ENCODE measurements at regions not wholly inside any gene's neighbourhood (a gene's known extent, or its start where the extent isn't known, plus 50 kb on each side); places are given as distances from the start of the nearest gene placed in this dataset.

DNA sequence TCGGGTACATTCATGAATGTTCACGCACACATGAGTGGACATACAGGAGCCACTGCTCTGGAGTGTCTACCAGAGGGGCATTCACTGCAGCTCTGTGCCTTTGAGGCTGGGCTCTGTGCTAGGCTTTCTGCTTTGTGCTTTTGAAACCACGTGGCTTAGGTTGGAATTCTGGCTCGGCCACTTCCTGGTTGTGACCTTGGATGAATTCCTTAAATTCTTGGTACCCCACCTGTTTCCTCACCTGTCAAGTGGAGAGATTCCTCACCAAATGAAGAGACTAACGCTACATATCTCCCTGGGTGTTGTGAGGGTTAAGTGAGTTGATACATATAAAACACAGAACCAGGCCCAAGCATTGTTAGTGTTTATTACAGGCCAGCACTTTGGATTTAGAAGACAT is 842.8 kb downstream of the VRK1 start:
- Mint-ChIP-seq H3K4me1 (no peaks in the 10 kb centered on the region), H3K4me3 (no peak overlapping the region), H3K27me3 (no peaks in the 10 kb centered on the region), H3K36me3 (ENCODE audit: low read depth) (no peaks in the 10 kb centered on the region), H3K9me3 (no peaks in the 10 kb centered on the region), H3K27ac (no peak overlapping the region)
- POLR2A ChIA-PET = no interaction called here
- ATAC-seq (ENCODE audit: low read depth) (no peak), DNase-seq (no peak)
- TF ChIP-seq, protein P1, sequence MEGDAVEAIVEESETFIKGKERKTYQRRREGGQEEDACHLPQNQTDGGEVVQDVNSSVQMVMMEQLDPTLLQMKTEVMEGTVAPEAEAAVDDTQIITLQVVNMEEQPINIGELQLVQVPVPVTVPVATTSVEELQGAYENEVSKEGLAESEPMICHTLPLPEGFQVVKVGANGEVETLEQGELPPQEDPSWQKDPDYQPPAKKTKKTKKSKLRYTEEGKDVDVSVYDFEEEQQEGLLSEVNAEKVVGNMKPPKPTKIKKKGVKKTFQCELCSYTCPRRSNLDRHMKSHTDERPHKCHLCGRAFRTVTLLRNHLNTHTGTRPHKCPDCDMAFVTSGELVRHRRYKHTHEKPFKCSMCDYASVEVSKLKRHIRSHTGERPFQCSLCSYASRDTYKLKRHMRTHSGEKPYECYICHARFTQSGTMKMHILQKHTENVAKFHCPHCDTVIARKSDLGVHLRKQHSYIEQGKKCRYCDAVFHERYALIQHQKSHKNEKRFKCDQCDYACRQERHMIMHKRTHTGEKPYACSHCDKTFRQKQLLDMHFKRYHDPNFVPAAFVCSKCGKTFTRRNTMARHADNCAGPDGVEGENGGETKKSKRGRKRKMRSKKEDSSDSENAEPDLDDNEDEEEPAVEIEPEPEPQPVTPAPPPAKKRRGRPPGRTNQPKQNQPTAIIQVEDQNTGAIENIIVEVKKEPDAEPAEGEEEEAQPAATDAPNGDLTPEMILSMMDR (IDR thresholded peaks at IDR 0.05) = no peak
- intact Hi-C loops (cut with micrococcal nuclease) = no loop called here
- CTCF ChIA-PET = no interaction called here

DNA sequence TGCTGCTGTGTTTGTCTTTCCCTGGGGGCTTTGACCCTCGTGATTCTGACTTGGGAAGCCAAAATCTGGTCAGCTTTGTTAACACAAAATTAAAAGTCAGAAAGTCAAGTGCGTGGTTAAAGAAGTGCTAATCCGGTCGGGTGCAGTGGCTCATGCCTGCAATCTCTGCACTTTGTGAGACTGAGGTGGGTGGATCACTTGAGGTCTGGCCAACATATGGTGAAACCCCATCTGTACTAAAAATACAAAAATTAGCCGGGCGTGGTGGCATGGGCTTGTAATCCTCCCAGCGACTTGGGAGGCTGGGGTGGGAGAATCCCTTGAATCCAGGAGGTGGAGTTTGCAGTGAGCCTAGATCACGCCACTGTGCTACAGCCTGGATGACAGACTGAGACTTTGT is 844.6 kb downstream of the VRK1 start:
- no peaks in the 10 kb centered on the region for H3K9me3 Mint-ChIP-seq

DNA sequence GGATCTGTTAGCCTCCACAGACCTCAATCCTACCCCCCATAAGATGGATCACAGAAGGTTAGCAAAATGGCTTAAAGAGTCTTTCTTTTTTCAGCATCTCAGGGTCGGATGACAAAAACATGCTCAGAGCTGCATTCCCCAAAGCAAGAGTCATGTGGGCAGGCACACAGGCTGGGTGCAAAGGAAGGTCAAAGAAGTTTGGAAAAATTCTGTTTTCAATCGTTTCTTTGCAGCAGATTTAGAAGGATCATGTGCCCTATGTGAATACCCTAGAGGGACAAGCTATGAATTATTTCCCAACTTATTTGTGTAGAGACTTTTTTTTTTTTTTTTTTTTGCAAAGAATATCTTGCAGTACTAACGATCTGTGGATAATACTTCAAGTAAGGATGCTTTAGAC is 845.4 kb downstream of the VRK1 start:
- H3K4me3 Mint-ChIP-seq = no peak overlapping the region
- intact Hi-C loops (cut with micrococcal nuclease) = no loop called here
- H3K36me3 Mint-ChIP-seq (ENCODE audit: low read depth) = no peaks in the 10 kb centered on the region
- no peak for DNase-seq
- TF ChIP-seq, protein P1 (IDR thresholded peaks at IDR 0.05) = no peak
- no peaks in the 10 kb centered on the region for H3K9me3 Mint-ChIP-seq
- no peaks in the 10 kb centered on the region for H3K27me3 Mint-ChIP-seq
- CTCF ChIA-PET = no interaction called here
- H3K27ac Mint-ChIP-seq = no peak overlapping the region
- ATAC-seq (ENCODE audit: low read depth) = no peak
- POLR2A ChIA-PET = no interaction called here
- no peaks in the 10 kb centered on the region for H3K4me1 Mint-ChIP-seq

More for the DNA sequence above, 844.6 kb downstream of the VRK1 start:
- intact Hi-C loops (cut with micrococcal nuclease) = no loop called here
- POLR2A ChIA-PET = no interaction called here
- Mint-ChIP-seq H3K4me1 (no peaks in the 10 kb centered on the region), H3K27ac (no peak overlapping the region), H3K36me3 (ENCODE audit: low read depth) (no peaks in the 10 kb centered on the region), H3K4me3 (no peak overlapping the region), H3K27me3 (no peaks in the 10 kb centered on the region)
- TF ChIP-seq, protein P1 (IDR thresholded peaks at IDR 0.05) = no peak
- DNase-seq = no peak
- CTCF ChIA-PET = no interaction called here
- ATAC-seq (ENCODE audit: low read depth) = no peak

DNA sequence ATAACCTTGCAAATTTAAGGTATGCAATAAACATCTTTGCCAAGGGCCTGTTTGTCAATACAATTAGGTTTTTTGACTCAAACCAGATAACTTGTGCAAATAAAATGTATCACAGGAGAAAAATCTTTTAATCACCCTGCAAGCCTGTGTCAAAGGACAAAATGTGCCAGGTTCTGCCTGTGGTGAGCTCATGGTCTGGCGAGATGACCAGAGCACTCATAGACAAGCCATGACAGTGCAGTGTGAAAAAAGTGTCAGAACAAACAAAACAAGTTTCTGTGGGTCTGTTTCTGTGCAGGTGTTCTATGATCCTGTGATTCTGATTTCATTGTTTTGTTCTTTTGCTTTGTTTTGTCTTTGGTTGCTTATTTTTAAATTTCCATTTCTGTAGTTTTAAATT is 847.2 kb downstream of the VRK1 start:
- no peak for ATAC-seq (ENCODE audit: low read depth)
- no peaks in the 10 kb centered on the region for H3K9me3 Mint-ChIP-seq
- no peak overlapping the region for H3K4me3 Mint-ChIP-seq
- no peaks in the 10 kb centered on the region for H3K36me3 Mint-ChIP-seq (ENCODE audit: low read depth)
- ChIA-PET POLR2A (no interaction called here), CTCF (no interaction called here)
- TF ChIP-seq, protein P1 (IDR thresholded peaks at IDR 0.05) = no peak
- DNase-seq = no peak
- H3K4me1 Mint-ChIP-seq = no peaks in the 10 kb centered on the region
- intact Hi-C loops (cut with micrococcal nuclease) = no loop called here
- H3K27me3 Mint-ChIP-seq = no peaks in the 10 kb centered on the region
- no peak overlapping the region for H3K27ac Mint-ChIP-seq

DNA sequence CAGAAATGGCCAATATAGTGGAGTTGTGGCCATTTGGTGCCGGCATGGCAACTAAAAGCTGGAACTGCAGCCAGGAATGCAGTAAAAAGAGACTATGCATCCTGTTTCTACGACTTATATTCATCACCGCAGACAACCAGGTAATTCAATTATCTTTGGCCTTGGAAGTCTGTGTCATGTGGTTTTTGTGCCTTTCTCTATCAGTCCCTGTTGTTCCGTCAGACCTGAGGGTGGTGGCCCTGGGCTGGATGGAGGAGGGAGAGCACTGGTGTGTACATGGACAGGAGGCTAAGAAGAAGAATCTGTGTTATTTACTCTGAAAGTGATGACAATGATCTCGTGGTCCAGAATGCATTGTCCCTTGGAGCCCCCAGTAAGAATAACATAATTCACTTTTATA is 852.6 kb downstream of the VRK1 start:
- TF ChIP-seq, protein P1 (IDR thresholded peaks at IDR 0.05) = no peak
- intact Hi-C loops (cut with micrococcal nuclease) = no loop called here
- no peaks in the 10 kb centered on the region for H3K4me1 Mint-ChIP-seq
- no peak for DNase-seq
- CTCF ChIA-PET = no interaction called here
- no peak for ATAC-seq (ENCODE audit: low read depth)
- H3K27me3 Mint-ChIP-seq = no peaks in the 10 kb centered on the region
- no peak overlapping the region for H3K4me3 Mint-ChIP-seq
- no peak overlapping the region for H3K27ac Mint-ChIP-seq
- no peaks in the 10 kb centered on the region for H3K9me3 Mint-ChIP-seq
- POLR2A ChIA-PET = no interaction called here
- H3K36me3 Mint-ChIP-seq (ENCODE audit: low read depth) = no peaks in the 10 kb centered on the region

Data from activated B cell treated with CpG ODN at 0.5 μM for 24 hours (primary cell).